Mucosa of descending colon (tissue), 3 donors: ENCODE measurements at regions not wholly inside any gene's neighbourhood (a gene's known extent, or its start where the extent isn't known, plus 50 kb on each side); places are given as distances from the start of the nearest gene placed in this dataset.

Experiments used
- ATAC-seq: fragments of 200-7000 bp; cut with Tn5 transposase; one replicate; pipeline ENCODE4 v1.9.1; 2020; ENCODE audit warnings: mild to moderate bottlenecking, moderate library complexity
- DNase-seq, 3 donors: peaks; one replicate each; pipeline ENCODE4 v3.0.0-alpha.2; 2020
- H3K36me3 ChIP-seq: fragments of 200-600 bp; one replicate; pipeline ENCODE4 v1.8.0; 2021; ENCODE audit warnings: low read depth, mild to moderate bottlenecking
- H3K4me1 ChIP-seq: fragments of 200-600 bp; one replicate; pipeline ENCODE4 v1.8.0; 2021; ENCODE audit warnings: low read depth, mild to moderate bottlenecking
- H3K4me3 ChIP-seq: fragments of 200-600 bp; one replicate; pipeline ENCODE4 v1.8.0; 2021; ENCODE audit warnings: mild to moderate bottlenecking
- H3K9me3 ChIP-seq: fragments of 200-600 bp; one replicate; pipeline ENCODE4 v1.8.0; 2021; ENCODE audit warnings: mild to moderate bottlenecking
- CTCF ChIP-seq: fragments of 200-600 bp; IDR thresholded peaks from one replicate; pipeline ENCODE4 v1.8.0; 2022; ENCODE audit warnings: antibody characterized with exemption, mild to moderate bottlenecking
- intact Hi-C, 2 donors: fragments of 100-400 bp; cut with DNase I in 1 of 2; cut with micrococcal nuclease in 1 of 2; formaldehyde crosslinking; loops; one replicate each; pipeline versions ENCODE4 v1.11.0 to v1.11.1; 2022; cut with DNase I, micrococcal nuclease
- donor health status: DM: no; HTN: no; CAD: no; lungs with moderate emphysema.
- donor health status: DM: no; HTN: no; CAD: no.
- donor health status: DM: no; HTN: yes; CAD: no.

- no peak overlapping the region for H3K4me3 ChIP-seq
- H3K9me3 ChIP-seq: peaks cover 41% of the 10 kb centered on the region
- H3K36me3 ChIP-seq: no peaks in the 10 kb centered on the region
- DNase-seq (no peak), ATAC-seq (no peak)
- TF ChIP-seq CTCF: no peak
- no peaks in the 10 kb centered on the region for H3K4me1 ChIP-seq
- intact Hi-C loops: no loop called here
These were observed 615.5 kb downstream of the PCDH17 start for GRCh38 chr13:58247080-58247479.

GRCh38 chr13:58254943-58255342 is 623.4 kb downstream of the PCDH17 start:
- H3K4me1 ChIP-seq: no peaks in the 10 kb centered on the region
- ATAC-seq (no peak), DNase-seq (no peak)
- no peak overlapping the region for H3K4me3 ChIP-seq
- no peak for TF ChIP-seq CTCF
- H3K9me3 ChIP-seq: peaks cover 35% of the 10 kb centered on the region
- intact Hi-C loops: no loop called here
- H3K36me3 ChIP-seq: no peaks in the 10 kb centered on the region

- ATAC-seq (no peak), DNase-seq (no peak)
- Histone ChIP-seq H3K4me1 (no peaks in the 10 kb centered on the region), H3K9me3 (peaks cover 7% of the 10 kb centered on the region), H3K4me3 (no peak overlapping the region), H3K36me3 (no peaks in the 10 kb centered on the region)
- TF ChIP-seq CTCF: no peak
- intact Hi-C loops: no loop called here
These were observed 634.7 kb downstream of the PCDH17 start for GRCh38 chr13:58266271-58266670.

GRCh38 chr13:58298556-58299135 is 667.1 kb downstream of the PCDH17 start:
- ATAC-seq: no peak

GRCh38 chr13:58300224-58300623 is 668.7 kb downstream of the PCDH17 start:
- intact Hi-C loops: no loop called here
- peaks cover 30% of the 10 kb centered on the region for H3K9me3 ChIP-seq
- DNase-seq (no peak), ATAC-seq (no peak)
- no peaks in the 10 kb centered on the region for H3K36me3 ChIP-seq
- no peak overlapping the region for H3K4me3 ChIP-seq
- no peak for TF ChIP-seq CTCF
- H3K4me1 ChIP-seq: no peaks in the 10 kb centered on the region

More at GRCh38 chr13:58298556-58299135, 667.1 kb downstream of the PCDH17 start:
- Histone ChIP-seq H3K9me3 (peaks cover 26% of the 10 kb centered on the region), H3K4me3 (no peak overlapping the region), H3K36me3 (no peaks in the 10 kb centered on the region), H3K4me1 (no peaks in the 10 kb centered on the region)
- no peak for TF ChIP-seq CTCF
- no peak for DNase-seq
- intact Hi-C loops: no loop called here
